RWPE2 (cell line): ENCODE measurements at regions not wholly inside any gene's neighbourhood (a gene's known extent, or its start where the extent isn't known, plus 50 kb on each side); places are given as distances from the start of the nearest gene placed in this dataset.
A peak's percentile ranks its signal among the peaks of the same experiment; 100 is the strongest.

Source experiments
- ATAC-seq: fragments of 200-7000 bp; cut with Tn5 transposase; 3 replicates; pipeline ENCODE4 v1.9.1; 2021; ENCODE audit warnings: low read depth
- DNase-seq: peaks from one replicate; pipeline ENCODE4 v3.0.0-alpha.2; 2020; ENCODE audit warnings: low spot score
- H3K27ac ChIP-seq: fragments of 450-650 bp; 2 replicates; pipeline ENCODE4 v1.5.1; 2017; ENCODE audit warnings: mild to moderate bottlenecking; ENCODE audit not compliant: poor library complexity, severe bottlenecking
- H3K27me3 ChIP-seq: fragments of 250-450 bp; sonication (Bioruptor Pico); 2 replicates; pipeline ENCODE4 v1.5.1; 2021; ENCODE audit warnings: mild to moderate bottlenecking, moderate library complexity; ENCODE audit not compliant: insufficient read depth, poor library complexity, severe bottlenecking
- H3K36me3 ChIP-seq: fragments of 250-450 bp; sonication (Bioruptor Pico); 2 replicates; pipeline ENCODE4 v1.5.1; 2020; ENCODE audit warnings: low read depth, mild to moderate bottlenecking, moderate library complexity
- H3K4me1 ChIP-seq: fragments of 250-450 bp; sonication (Bioruptor Pico); 2 replicates; pipeline ENCODE4 v1.5.1; 2021; ENCODE audit warnings: mild to moderate bottlenecking, moderate library complexity; ENCODE audit not compliant: insufficient read depth, poor library complexity, severe bottlenecking
- H3K4me3 ChIP-seq: fragments of 250-450 bp; sonication (Bioruptor Pico); 2 replicates; pipeline ENCODE4 v1.5.1; 2021; ENCODE audit warnings: mild to moderate bottlenecking, moderate library complexity; ENCODE audit not compliant: severe bottlenecking
- H3K9me3 ChIP-seq: fragments of 250-450 bp; sonication (Bioruptor Pico); 2 replicates; pipeline ENCODE4 v1.5.1; 2021; ENCODE audit warnings: mild to moderate bottlenecking, moderate library complexity; ENCODE audit not compliant: severe bottlenecking
- TF ChIP-seq, protein P1 (sequence below): fragments of 450-650 bp; IDR thresholded peaks from one replicate; pipeline ENCODE4 v1.5.1; 2017; ENCODE audit warnings: mild to moderate bottlenecking, moderate library complexity; ENCODE audit not compliant: poor library complexity, severe bottlenecking

DNA sequence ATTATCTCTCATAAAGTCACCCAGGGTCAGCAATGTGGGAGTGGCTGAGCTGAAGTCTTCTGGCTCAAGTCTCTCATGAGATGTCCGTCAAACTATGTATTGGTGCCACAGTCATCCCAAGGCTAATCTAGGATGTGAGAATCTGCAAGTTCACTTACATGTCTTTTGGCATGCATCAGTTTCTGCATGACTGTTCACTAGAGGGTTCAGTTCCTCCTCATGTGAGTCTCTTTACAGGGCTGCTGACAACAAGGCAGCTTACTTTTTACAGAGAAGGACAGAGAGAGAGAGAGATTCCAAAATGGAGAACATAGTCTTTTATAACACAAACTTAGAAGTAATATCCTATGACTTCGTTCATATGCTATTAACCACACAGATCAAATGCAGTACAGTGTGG is 328.8 kb upstream of the SLITRK1 start:
- no peak for DNase-seq
- no peak overlapping the region for H3K4me3 ChIP-seq

GRCh38 chr13:84208246-84208910 is 326.1 kb upstream of the SLITRK1 start:
- H3K9me3 ChIP-seq = no peaks in the 10 kb centered on the region
- H3K36me3 ChIP-seq = no peaks in the 10 kb centered on the region
- H3K27me3 ChIP-seq = no peaks in the 10 kb centered on the region
- no peak overlapping the region for H3K4me3 ChIP-seq
- H3K27ac ChIP-seq = no peak overlapping the region
- no peak for ATAC-seq
- TF ChIP-seq, protein P1, sequence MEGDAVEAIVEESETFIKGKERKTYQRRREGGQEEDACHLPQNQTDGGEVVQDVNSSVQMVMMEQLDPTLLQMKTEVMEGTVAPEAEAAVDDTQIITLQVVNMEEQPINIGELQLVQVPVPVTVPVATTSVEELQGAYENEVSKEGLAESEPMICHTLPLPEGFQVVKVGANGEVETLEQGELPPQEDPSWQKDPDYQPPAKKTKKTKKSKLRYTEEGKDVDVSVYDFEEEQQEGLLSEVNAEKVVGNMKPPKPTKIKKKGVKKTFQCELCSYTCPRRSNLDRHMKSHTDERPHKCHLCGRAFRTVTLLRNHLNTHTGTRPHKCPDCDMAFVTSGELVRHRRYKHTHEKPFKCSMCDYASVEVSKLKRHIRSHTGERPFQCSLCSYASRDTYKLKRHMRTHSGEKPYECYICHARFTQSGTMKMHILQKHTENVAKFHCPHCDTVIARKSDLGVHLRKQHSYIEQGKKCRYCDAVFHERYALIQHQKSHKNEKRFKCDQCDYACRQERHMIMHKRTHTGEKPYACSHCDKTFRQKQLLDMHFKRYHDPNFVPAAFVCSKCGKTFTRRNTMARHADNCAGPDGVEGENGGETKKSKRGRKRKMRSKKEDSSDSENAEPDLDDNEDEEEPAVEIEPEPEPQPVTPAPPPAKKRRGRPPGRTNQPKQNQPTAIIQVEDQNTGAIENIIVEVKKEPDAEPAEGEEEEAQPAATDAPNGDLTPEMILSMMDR = no peak
- no peak for DNase-seq
- H3K4me1 ChIP-seq = no peaks in the 10 kb centered on the region

More for the DNA sequence above, 328.8 kb upstream of the SLITRK1 start:
- no peaks in the 10 kb centered on the region for H3K9me3 ChIP-seq
- no peaks in the 10 kb centered on the region for H3K36me3 ChIP-seq
- TF ChIP-seq, protein P1 = no peak
- H3K27ac ChIP-seq = no peak overlapping the region
- no peaks in the 10 kb centered on the region for H3K4me1 ChIP-seq
- ATAC-seq = no peak
- H3K27me3 ChIP-seq = no peaks in the 10 kb centered on the region

DNA sequence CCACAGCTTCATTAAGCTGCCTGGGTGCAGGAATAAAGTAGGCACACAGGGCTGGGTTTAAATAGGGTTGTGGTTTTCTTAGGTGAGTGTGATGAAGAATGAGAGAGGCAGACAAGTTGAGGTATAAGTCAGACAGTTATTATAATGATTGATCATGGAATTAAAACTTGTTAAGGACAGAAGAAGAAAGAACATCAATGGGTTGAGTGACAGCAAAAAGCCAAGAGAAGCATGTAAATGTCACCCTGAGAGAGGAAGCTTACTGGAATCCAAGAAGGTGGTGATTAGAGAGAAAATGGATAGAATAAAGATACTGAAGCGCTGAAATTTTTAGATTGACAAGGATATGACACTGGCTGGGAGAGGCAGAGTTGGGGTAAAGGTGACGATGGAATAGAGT is 325.2 kb upstream of the SLITRK1 start:
- H3K27ac ChIP-seq = no peak overlapping the region
- H3K4me1 ChIP-seq = no peaks in the 10 kb centered on the region
- no peaks in the 10 kb centered on the region for H3K27me3 ChIP-seq
- no peak overlapping the region for H3K4me3 ChIP-seq
- H3K36me3 ChIP-seq = no peaks in the 10 kb centered on the region
- no peaks in the 10 kb centered on the region for H3K9me3 ChIP-seq
- no peak for ATAC-seq
- no peak for DNase-seq
- TF ChIP-seq, protein P1 = no peak

- Histone ChIP-seq H3K27ac (no peak overlapping the region), H3K9me3 (no peaks in the 10 kb centered on the region), H3K36me3 (no peaks in the 10 kb centered on the region), H3K4me3 (no peak overlapping the region), H3K4me1 (no peaks in the 10 kb centered on the region), H3K27me3 (no peaks in the 10 kb centered on the region)
- ATAC-seq (no peak), DNase-seq (no peak)
- TF ChIP-seq, protein P1 = no peak
These were observed 318.7 kb upstream of the SLITRK1 start for GRCh38 chr13:84200971-84201370.

- TF ChIP-seq, protein P1 = no peak
- no peaks in the 10 kb centered on the region for H3K9me3 ChIP-seq
- DNase-seq (no peak), ATAC-seq (peak; percentile 100)
- H3K4me3 ChIP-seq = no peak overlapping the region
- no peaks in the 10 kb centered on the region for H3K4me1 ChIP-seq
- no peaks in the 10 kb centered on the region for H3K36me3 ChIP-seq
- H3K27me3 ChIP-seq = no peaks in the 10 kb centered on the region
- H3K27ac ChIP-seq = no peak overlapping the region
These were observed 309.9 kb upstream of the SLITRK1 start for GRCh38 chr13:84192125-84192524.
